Esophagus squamous epithelium (tissue), 4 donors: ENCODE measurements at regions not wholly inside any gene's neighbourhood (a gene's known extent, or its start where the extent isn't known, plus 50 kb on each side); places are given as distances from the start of the nearest gene placed in this dataset.

Experiments used
- POLR2A ChIP-seq, 4 donors: fragments of 450-650 bp; IDR thresholded peaks; one replicate each; pipeline ENCODE4 v1.6.1; 2017; ENCODE audit warnings: antibody characterized with exemption in 4 of 4, mild to moderate bottlenecking in 4 of 4, moderate library complexity in 3 of 4
- TF ChIP-seq, protein P1 (sequence below), 6 experiments: fragments of 450-650 bp in 4 of 6; fragments of 200-600 bp in 2 of 6; sonication (generic) in 2 of 6; IDR thresholded peaks; one replicate each; pipeline ENCODE4 v1.5.1; 2016 to 2019; ENCODE audit warnings: antibody characterized with exemption in 6 of 6, mild to moderate bottlenecking in 4 of 6, moderate library complexity in 4 of 6

DNA sequence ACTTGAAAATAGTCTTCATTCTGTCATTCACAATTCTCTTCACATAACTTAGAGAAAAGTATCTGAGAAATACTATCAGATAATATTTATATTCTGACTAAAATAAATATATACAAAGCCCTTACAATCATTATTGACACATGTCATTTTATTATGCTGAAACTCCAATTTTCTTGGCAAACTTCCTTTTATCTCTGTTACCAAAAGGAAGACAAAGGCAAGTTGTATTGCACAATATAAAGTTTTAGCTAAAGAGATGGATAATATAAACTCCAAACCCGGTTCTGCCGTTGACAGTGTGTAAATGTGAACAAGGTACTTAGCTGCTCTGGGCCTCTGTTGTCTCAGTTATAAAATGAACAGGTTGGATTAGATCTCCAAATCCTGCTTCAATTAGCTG, 99.0 kb upstream of the MDFIC start:
- TF ChIP-seq POLR2A (IDR thresholded peaks at IDR 0.05): no peak
- TF ChIP-seq, protein P1, sequence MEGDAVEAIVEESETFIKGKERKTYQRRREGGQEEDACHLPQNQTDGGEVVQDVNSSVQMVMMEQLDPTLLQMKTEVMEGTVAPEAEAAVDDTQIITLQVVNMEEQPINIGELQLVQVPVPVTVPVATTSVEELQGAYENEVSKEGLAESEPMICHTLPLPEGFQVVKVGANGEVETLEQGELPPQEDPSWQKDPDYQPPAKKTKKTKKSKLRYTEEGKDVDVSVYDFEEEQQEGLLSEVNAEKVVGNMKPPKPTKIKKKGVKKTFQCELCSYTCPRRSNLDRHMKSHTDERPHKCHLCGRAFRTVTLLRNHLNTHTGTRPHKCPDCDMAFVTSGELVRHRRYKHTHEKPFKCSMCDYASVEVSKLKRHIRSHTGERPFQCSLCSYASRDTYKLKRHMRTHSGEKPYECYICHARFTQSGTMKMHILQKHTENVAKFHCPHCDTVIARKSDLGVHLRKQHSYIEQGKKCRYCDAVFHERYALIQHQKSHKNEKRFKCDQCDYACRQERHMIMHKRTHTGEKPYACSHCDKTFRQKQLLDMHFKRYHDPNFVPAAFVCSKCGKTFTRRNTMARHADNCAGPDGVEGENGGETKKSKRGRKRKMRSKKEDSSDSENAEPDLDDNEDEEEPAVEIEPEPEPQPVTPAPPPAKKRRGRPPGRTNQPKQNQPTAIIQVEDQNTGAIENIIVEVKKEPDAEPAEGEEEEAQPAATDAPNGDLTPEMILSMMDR (IDR thresholded peaks at IDR 0.05): no peak
